Transverse colon (tissue), 4 donors: ENCODE measurements at regions not wholly inside any gene's neighbourhood (a gene's known extent, or its start where the extent isn't known, plus 50 kb on each side); places are given as distances from the start of the nearest gene placed in this dataset.

Experiments used
- DNase-seq: peaks from one replicate; pipeline ENCODE4 v3.0.0-alpha.2; 2019
- H3K27ac ChIP-seq, 4 donors: fragments of 200-600 bp; sonication (generic); 2 replicates each; pipeline ENCODE4 v1.5.1; 2016 to 2018; ENCODE audit warnings: inconsistent platforms in 4 of 4
- H3K27me3 ChIP-seq: fragments of 200-600 bp; sonication (generic); 2 replicates; pipeline ENCODE4 v1.5.1; 2017; ENCODE audit warnings: inconsistent platforms
- H3K36me3 ChIP-seq, 4 donors: fragments of 200-600 bp; sonication (generic); 2 replicates each; pipeline ENCODE4 v1.5.1; 2017 to 2019; ENCODE audit warnings: inconsistent platforms in 4 of 4
- H3K4me1 ChIP-seq, 4 donors: fragments of 200-600 bp; sonication (generic); 2 replicates each; pipeline ENCODE4 v1.5.1; 2017 to 2020; ENCODE audit warnings: inconsistent platforms in 4 of 4
- H3K4me3 ChIP-seq, 4 donors: fragments of 200-600 bp; sonication (generic); 1 replicate in 1 of 4; 2 replicates in 3 of 4; pipeline versions ENCODE4 v1.5.1 to v1.6.1; 2017 to 2019; ENCODE audit warnings: inconsistent platforms in 4 of 4
- H3K9me3 ChIP-seq, 2 donors: fragments of 200-600 bp; sonication (generic); 2 replicates each; pipeline ENCODE4 v1.5.1; 2017 to 2019; ENCODE audit warnings: inconsistent platforms in 2 of 2
- EP300 ChIP-seq: sonication (generic); formaldehyde crosslinking; IDR thresholded peaks from one replicate; pipeline ENCODE4 v1.6.1; 2017; ENCODE audit warnings: antibody characterized with exemption, low read depth
- POLR2A ChIP-seq: fragments of 450-650 bp; IDR thresholded peaks from one replicate; pipeline ENCODE4 v1.6.1; 2016; ENCODE audit warnings: antibody characterized with exemption, mild to moderate bottlenecking, moderate library complexity
- POLR2AphosphoS5 ChIP-seq, 3 donors: sonication (generic); formaldehyde crosslinking; IDR thresholded peaks; one replicate each; pipeline ENCODE4 v1.6.1; 2016; ENCODE audit warnings: antibody characterized with exemption in 3 of 3
- WGBS, 2 donors: methylation state at CpG; one replicate each; pipeline ENCODE4 v1.1.5; 2018; ENCODE audit warnings: low coverage in 1 of 2; 5-methylcytosine and 5-hydroxymethylcytosine counted together
- in situ Hi-C, 4 donors: fragments of 200-750 bp; cut with MboI; loops; one replicate each; pipeline versions ENCODE4 v1.15.0 to v1.15.1; 2017; ENCODE audit warnings: low sequenced_read_pairs in 3 of 4, low pct_ligation_motif_present in 1 of 4, low pct_unique_long_range_greater_than_20kb in 1 of 4
- intact Hi-C: fragments of 100-400 bp; cut with DNase I; formaldehyde crosslinking; loops from one replicate; pipeline ENCODE4 v1.15.1; 2023; ENCODE audit warnings: low total_unique reads
- TF ChIP-seq, protein P1 (sequence below), 5 experiments: fragments of 200-600 bp in 3 of 5; fragments of 450-650 bp in 2 of 5; sonication (generic) in 3 of 5; IDR thresholded peaks; 1 replicate in 2 of 5; 2 replicates in 3 of 5; pipeline ENCODE4 v1.5.1; 2016 to 2017; ENCODE audit warnings: antibody characterized with exemption in 5 of 5, inconsistent platforms in 3 of 5, mild to moderate bottlenecking in 2 of 5, moderate library complexity in 1 of 5

- intact Hi-C loops, result no loop called here
- no peaks in the 10 kb centered on the region for H3K36me3 ChIP-seq
- no peak for DNase-seq
- in situ Hi-C loops, result no loop called here
- no peaks in the 10 kb centered on the region for H3K9me3 ChIP-seq
- 68 to 91% methylated on average over 4 of the region's 4 CpGs for whole genome bisulfite sequencing, 2 donors
- H3K4me3 ChIP-seq, result no peak overlapping the region
- H3K27ac ChIP-seq, result no peak overlapping the region
- H3K27me3 ChIP-seq, result no peaks in the 10 kb centered on the region
- no peaks in the 10 kb centered on the region for H3K4me1 ChIP-seq
- TF ChIP-seq POLR2AphosphoS5 (IDR thresholded peaks at IDR 0.05) (no peak), POLR2A (no peak), EP300 (no peak)
- TF ChIP-seq, protein P1, sequence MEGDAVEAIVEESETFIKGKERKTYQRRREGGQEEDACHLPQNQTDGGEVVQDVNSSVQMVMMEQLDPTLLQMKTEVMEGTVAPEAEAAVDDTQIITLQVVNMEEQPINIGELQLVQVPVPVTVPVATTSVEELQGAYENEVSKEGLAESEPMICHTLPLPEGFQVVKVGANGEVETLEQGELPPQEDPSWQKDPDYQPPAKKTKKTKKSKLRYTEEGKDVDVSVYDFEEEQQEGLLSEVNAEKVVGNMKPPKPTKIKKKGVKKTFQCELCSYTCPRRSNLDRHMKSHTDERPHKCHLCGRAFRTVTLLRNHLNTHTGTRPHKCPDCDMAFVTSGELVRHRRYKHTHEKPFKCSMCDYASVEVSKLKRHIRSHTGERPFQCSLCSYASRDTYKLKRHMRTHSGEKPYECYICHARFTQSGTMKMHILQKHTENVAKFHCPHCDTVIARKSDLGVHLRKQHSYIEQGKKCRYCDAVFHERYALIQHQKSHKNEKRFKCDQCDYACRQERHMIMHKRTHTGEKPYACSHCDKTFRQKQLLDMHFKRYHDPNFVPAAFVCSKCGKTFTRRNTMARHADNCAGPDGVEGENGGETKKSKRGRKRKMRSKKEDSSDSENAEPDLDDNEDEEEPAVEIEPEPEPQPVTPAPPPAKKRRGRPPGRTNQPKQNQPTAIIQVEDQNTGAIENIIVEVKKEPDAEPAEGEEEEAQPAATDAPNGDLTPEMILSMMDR (IDR thresholded peaks at IDR 0.05), result no peak
Observed at GRCh38 chr6:21907291-21907690, 313.7 kb downstream of the SOX4 start.

DNA sequence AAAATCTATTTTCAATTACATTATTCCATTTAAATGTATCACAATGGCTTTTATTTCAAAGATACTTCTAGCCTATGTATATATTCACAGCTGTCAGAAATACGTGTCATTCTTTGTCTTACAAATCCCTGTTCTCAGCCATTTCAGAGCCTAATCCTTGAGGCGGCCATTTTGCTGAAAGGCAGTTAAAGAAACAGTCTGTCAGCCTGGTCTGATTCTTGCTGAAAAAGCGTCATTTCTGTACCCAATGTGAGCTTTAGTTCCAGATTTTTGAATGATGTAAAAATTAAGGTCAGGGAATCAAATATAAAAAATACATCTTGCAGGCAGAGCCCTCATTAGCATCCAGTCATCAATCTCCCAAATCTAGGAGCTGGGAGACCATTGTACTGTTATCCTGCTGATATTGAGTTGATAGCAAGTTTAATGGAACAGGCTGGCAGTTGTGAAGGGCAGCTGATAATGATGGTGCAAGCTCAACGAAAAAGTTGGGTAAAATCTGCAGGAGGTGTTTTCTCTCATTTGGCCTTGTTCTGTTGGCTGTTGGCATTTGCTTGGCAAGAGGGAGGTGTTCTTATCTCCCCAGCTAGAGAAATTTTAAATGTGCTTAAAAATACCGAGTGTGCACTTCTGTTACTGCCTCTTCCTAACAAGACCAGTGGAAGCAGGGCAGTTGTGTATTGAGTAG is 314.8 kb downstream of the SOX4 start:
- Histone ChIP-seq H3K4me1 (no peaks in the 10 kb centered on the region), H3K27ac (no peak overlapping the region), H3K9me3 (no peaks in the 10 kb centered on the region), H3K27me3 (no peaks in the 10 kb centered on the region), H3K4me3 (no peak overlapping the region), H3K36me3 (no peaks in the 10 kb centered on the region)
- intact Hi-C loops (no loop called here), in situ Hi-C loops (no loop called here)
- TF ChIP-seq, protein P1 (IDR thresholded peaks at IDR 0.05), result no peak
- TF ChIP-seq POLR2A, result no peak
- no peak for TF ChIP-seq EP300
- no peak for TF ChIP-seq POLR2AphosphoS5 (IDR thresholded peaks at IDR 0.05)
- 83 to 89% methylated on average over 4 to 5 of the region's 5 CpGs for WGBS, 2 donors
- no peak for DNase-seq

DNA sequence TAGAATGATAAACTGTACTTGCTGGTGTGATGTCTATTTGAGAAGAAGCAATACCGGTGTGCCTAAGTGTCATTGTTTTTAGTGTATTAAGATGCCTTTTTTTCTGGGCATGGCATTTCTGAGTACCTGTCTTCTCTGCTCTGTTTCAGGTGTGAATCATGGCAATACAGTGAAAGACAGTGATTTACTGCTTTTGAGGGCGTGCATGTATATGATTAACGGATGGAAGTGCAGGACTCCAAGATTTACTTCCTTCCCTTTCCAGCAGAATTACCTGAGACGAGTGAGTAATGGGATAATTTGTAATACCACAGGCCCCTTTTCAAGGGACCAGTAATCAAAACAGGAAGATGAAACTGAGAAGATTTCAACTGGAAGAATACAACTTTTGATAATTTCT is 315.8 kb downstream of the SOX4 start:
- Histone ChIP-seq H3K4me1 (peaks cover 0 to 5% (median 4%) of the 10 kb centered on the region in 4 donors), H3K9me3 (no peaks in the 10 kb centered on the region), H3K36me3 (no peaks in the 10 kb centered on the region), H3K27me3 (no peaks in the 10 kb centered on the region), H3K27ac (no peak overlapping the region), H3K4me3 (no peak overlapping the region)
- DNase-seq, result no peak
- no peak for TF ChIP-seq EP300
- TF ChIP-seq, protein P1 (IDR thresholded peaks at IDR 0.05), result no peak
- intact Hi-C loops (no loop called here), in situ Hi-C loops (no loop called here)
- WGBS, 2 donors, result 69 to 79% methylated on average over 4 of the region's 4 CpGs

DNA sequence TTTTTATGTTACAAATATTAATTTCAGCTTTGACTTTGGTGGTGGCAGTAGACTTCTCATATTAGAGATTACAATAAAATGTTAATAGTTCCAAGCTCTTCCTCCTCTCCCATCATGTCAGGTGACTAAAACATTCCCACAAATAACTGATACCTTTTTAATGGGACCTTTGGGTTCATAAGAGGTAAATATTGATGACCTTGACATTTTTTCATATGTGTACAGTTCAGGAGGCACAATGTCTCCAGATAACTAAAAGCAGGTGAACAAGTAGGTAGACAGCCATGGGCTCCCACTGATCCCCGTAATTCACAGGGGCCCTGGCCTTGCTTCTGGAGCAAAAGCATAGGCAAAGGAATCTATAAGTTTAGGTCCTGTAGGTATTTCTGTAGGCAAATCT is 317.7 kb downstream of the SOX4 start:
- Histone ChIP-seq H3K9me3 (no peaks in the 10 kb centered on the region), H3K36me3 (no peaks in the 10 kb centered on the region), H3K4me1 (peaks cover 0 to 7% (median 5%) of the 10 kb centered on the region in 4 donors), H3K27me3 (no peaks in the 10 kb centered on the region), H3K27ac (no peak overlapping the region), H3K4me3 (no peak overlapping the region)
- no peak for DNase-seq
- in situ Hi-C loops, result no loop called here
- intact Hi-C loops, result no loop called here
- TF ChIP-seq EP300 (no peak), POLR2AphosphoS5 (IDR thresholded peaks at IDR 0.05) (no peak), POLR2A (no peak)
- TF ChIP-seq, protein P1 (IDR thresholded peaks at IDR 0.05), result no peak
- 95% methylated on average over 1 of the region's 1 CpG; no CpG with 5 or more reads in 1 of the 2 donors for WGBS, 2 donors
